ENCODE measurements at regions not wholly inside any gene's neighbourhood (a gene's known extent, or its start where the extent isn't known, plus 50 kb on each side); places are given as distances from the start of the nearest gene placed in this dataset.
"Not testable (repeated sequence)": the region's sequence is repeated elsewhere in the genome, so short reads cannot be mapped to it uniquely, and the experiment has no call there.

- ATAC-seq (no peak), DNase-seq (ENCODE audit: low spot score) (no peak)
These were observed 135.9 kb downstream of the ITGB8 start for GRCh38 chr7:20466543-20467021.

GRCh38 chr7:20470082-20470481, 139.4 kb downstream of the ITGB8 start:
- DNase-seq (ENCODE audit: low spot score) (no peak), ATAC-seq (no peak)

DNA sequence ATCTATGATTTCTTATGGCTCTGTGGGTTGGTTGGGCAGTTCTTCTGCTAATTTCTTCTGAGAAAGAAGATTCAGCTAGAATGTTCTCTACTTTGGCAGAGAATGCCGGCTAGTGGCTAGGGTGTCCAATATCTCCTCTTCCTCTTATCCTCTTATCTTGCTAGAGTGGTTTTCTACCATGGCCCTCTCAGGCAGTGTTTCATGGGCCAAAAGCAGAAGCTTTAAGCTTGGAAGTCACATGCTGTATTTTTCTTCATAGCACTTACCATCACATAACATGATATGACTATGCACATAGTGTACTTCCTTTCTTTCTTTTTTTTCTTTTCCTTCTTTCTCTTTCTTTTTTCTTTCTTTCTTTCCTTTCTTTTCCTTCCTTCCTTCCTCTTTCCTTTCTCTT, 140.0 kb downstream of the ITGB8 start:
- no peak for ATAC-seq

GRCh38 chr7:20474249-20474648, 141.2 kb upstream of the ABCB5 start:
- ATAC-seq, result no peak
- no peak for DNase-seq (ENCODE audit: low spot score)

More for the DNA sequence above, 140.0 kb downstream of the ITGB8 start:
- DNase-seq (ENCODE audit: low spot score), result no peak

- DNase-seq (ENCODE audit: low spot score) (no peak), ATAC-seq (no peak)
These were observed 139.7 kb upstream of the ABCB5 start for GRCh38 chr7:20475756-20476155.

DNA sequence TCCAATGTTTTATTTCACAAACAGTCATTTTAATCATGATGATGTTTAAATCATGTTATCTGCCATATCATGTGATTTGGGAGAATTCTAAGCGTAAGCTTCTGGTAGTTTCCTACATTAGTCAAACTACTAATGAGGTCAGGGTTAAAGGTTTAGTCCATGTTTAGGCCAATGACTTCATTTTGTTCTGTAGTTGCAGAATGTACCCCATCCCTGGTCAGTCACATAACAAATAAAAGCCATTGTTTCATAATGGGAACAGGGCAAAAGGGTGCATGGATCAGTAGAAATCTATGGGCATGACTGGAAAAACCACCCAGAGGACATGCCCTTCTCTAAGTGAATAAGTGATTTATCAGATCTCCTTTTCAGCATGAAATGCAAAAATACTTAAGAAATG, 138.4 kb upstream of the ABCB5 start:
- ATAC-seq, result no peak
- no peak for DNase-seq (ENCODE audit: low spot score)

DNA sequence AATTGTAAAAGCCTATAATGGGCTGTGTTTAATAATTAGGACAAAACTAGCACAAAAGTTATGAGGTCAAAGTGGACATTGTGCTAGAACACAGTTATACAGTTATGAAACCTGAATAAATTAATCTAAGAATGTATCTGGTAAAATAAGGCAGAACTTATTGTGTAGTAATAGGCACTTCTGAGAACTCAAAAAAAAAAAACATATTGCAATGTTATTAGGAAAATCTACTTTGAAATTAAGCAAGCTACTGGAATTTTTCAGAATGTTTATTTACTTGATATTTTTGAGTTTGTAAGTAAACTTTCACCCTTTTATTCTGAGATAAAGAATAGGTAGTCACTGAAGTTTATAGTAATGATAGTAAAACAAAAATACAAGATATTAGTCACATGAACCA, 135.8 kb upstream of the ABCB5 start:
- no peak for DNase-seq (ENCODE audit: low spot score)
- ATAC-seq, result no peak

GRCh38 chr7:20482071-20482470, 133.4 kb upstream of the ABCB5 start:
- ATAC-seq, result no peak

DNA sequence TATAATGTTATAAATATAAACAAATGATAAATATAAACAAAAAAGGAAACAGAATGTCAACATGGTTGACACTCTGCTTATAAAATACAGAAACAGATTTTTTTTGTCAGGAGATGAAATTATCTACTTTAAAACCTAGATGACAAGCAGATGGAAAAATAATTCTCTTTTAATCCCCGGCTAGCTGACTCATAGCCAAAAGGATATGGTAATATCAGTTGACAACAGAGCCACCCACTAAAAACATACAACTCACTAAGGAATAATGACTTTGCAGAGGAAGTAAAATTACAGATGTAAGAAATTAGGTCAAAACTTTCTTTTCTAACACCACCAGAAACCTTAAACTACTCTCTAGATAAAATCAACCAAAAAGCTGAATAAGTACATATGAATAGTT, 131.1 kb upstream of the ABCB5 start:
- DNase-seq (ENCODE audit: low spot score) (no peak), ATAC-seq (no peak)

More at GRCh38 chr7:20482071-20482470, 133.4 kb upstream of the ABCB5 start:
- no peak for DNase-seq (ENCODE audit: low spot score)

DNA sequence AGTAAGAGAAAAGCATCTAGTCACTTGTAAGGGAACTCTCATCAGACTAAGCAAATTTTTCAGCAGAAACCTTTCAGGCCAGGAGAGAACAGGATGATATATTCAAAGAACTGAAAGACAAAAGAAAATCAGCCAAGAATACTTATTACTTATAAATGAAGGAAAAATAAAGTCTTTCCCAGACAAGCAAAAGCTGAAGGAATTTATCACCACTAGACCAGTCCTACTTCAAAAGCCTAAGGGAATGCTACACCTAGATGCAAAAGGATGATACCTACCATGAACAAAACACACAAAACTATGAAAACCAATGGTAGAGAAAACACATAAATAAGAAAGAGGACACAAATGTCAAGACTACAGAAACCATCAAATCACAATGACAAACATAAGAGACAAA, 126.6 kb upstream of the ABCB5 start:
- ATAC-seq, result no peak
- no peak for DNase-seq (ENCODE audit: low spot score)

DNA sequence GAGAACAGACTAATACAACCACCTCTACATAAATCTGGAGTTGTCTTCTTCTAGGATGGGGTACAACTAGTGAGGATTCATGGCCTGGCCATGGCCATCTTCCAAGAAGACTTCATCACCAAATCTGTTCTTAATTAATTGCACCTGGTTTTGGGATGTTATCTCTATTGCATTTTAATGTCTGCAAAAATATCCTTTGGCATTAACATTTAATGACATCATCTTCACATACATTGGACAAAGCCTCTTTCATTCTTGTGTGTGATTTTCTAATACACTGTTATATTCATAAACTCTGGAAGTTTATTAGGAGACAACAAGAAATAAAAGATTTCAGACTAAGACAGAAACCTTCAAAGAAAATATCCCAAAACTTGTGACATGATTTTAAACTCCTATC, 124.2 kb upstream of the ABCB5 start:
- ATAC-seq, result no peak
- DNase-seq (ENCODE audit: low spot score), result no peak

GRCh38 chr7:20494566-20494965, 120.9 kb upstream of the ABCB5 start:
- no peak for DNase-seq (ENCODE audit: low spot score)
- no peak for ATAC-seq

DNA sequence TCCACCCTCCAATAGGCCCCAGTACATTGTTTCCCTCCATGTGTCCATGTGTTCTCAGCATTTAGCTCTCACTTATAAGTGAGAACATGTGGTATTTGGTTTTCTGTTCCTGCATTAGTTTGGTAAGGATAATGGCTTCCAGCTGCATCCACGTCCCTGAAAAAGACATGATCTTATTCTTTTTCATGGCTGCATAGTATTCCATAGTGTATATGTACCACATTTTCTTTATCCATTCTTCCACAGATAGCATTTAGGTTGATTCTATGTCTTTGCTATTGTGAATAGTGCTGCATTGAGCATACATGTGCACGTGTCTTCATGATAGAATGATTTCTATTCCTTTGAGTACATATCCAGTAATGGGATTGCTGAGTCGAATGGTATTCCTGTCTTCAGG, 114.0 kb upstream of the ABCB5 start:
- DNase-seq (ENCODE audit: low spot score); ATAC-seq: not testable (repeated sequence)

GRCh38 chr7:20503278-20503950, 112.1 kb upstream of the ABCB5 start:
- DNase-seq (ENCODE audit: low spot score) (no peak), ATAC-seq (no peak)

GRCh38 chr7:20504060-20504459, 111.4 kb upstream of the ABCB5 start:
- ATAC-seq (no peak), DNase-seq (ENCODE audit: low spot score) (no peak)

DNA sequence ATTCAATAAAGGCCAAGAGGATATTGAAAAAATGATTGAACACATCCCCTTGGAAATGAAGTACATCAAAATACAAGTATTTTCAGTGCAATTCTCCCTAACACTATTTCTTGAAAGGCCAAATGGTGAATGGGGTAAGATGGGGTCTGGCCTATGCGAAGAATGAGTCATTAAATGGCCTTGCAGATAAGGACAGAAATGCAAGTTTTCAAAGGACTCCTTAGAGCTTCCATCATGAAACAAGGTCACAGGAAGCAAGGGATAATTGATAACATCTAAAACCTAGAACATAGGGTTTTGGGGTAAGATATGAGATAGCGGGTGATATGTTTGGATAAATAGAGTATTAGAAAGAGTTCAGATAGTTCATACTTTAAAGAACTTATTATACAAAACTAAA, 109.3 kb upstream of the ABCB5 start:
- no peak for ATAC-seq
- no peak for DNase-seq (ENCODE audit: low spot score)

- DNase-seq (ENCODE audit: low spot score) (no peak), ATAC-seq (no peak)
These were observed 108.3 kb upstream of the ABCB5 start for GRCh38 chr7:20507157-20507556.

- peak; percentile 22 for ATAC-seq
These were observed 107.4 kb upstream of the ABCB5 start for GRCh38 chr7:20508109-20508508.

DNA sequence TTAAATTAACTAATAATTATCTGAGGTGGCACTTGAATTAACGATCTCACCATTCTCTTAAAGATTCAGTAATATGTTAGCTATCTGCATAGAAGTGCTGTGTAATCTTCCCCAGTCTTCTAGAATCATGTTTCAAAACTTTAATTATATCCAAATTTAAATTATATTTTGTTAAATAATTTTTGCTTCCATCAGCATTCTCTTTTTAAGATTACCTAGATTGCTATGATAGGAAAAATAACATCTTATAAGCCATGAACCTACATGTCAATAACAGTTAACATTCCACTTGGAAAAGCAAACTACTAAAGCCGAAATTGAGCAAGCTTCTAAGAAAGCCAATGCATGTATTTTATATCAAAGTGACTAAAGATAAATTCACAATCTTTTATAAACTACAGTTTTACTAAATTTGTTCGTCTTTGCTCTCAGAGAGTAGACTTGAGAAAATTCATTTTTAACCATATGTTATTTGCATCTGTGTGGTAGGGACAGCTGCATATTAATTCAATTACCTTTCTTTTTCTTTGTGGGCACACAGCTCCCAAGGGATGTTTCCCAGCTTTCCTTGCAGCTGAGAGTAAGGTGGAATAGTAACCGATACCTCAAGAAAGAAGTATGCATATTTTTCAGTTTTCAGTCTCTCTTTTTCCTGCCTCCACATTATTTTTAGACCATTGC, 105.4 kb upstream of the ABCB5 start:
- DNase-seq (ENCODE audit: low spot score) (no peak), ATAC-seq (no peak)

More at GRCh38 chr7:20508109-20508508, 107.4 kb upstream of the ABCB5 start:
- DNase-seq (ENCODE audit: low spot score), result no peak

- ATAC-seq, result no peak
- DNase-seq (ENCODE audit: low spot score), result no peak
These were observed 104.9 kb upstream of the ABCB5 start for GRCh38 chr7:20510573-20510900.

DNA sequence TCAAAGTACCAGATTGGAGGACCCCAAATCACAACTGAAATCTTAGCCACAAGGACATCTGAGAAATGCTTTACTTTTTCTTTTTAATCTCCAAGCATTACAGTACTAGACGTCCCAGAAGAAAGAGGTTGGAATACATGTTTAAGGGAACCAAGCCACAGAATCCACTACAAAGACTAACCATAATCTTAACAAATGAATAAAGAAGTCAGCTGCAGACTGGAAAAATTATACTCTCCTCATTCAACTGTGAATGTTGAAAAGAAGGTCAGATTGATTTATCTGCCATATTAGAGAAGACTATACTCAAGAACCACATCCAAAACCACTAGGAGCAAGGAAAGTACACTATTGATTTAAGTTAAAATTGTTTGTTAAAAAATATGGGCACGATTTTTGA, 102.1 kb upstream of the ABCB5 start:
- ATAC-seq (no peak), DNase-seq (ENCODE audit: low spot score) (no peak)

- DNase-seq (ENCODE audit: low spot score) (no peak), ATAC-seq (no peak)
These were observed 101.6 kb upstream of the ABCB5 start for GRCh38 chr7:20513897-20514296.

- DNase-seq (ENCODE audit: low spot score) (no peak), ATAC-seq (no peak)
These were observed 101.1 kb upstream of the ABCB5 start for GRCh38 chr7:20514364-20514763.

All from left lobe of liver (tissue), 2 donors.